MCF 10A (cell line): ENCODE measurements at regions not wholly inside any gene's neighbourhood (a gene's known extent, or its start where the extent isn't known, plus 50 kb on each side); places are given as distances from the start of the nearest gene placed in this dataset.

Experiments used
- BruUV-seq: library from RNA; stranded (reverse); fragments of 400-500 nt; replicated peaks from 2 replicates; lab custom pipeline; 2021; lab: Mats Ljungman, UMichigan
- CTCF ChIA-PET: fragments of 300-600 bp; sonication (Branson Sonifier 250); formaldehyde crosslinking; extraction: SDS; loops from one replicate; lab custom pipeline; 2021; ENCODE audit warnings: antibody characterized with exemption, inconsistent platforms; lab: Yijun Ruan, JAX
- POLR2A ChIA-PET: fragments of 300-600, 350-650 bp; sonication (Branson Sonifier 250); formaldehyde crosslinking; extraction: SDS; loops from one replicate; lab custom pipeline; 2020; ENCODE audit warnings: antibody characterized with exemption, inconsistent platforms; lab: Yijun Ruan, JAX
- DNase-seq: peaks from one replicate; pipeline ENCODE4 v3.0.0-alpha.2; 2018; ENCODE audit not compliant: unreplicated experiment
- H3K27ac Mint-ChIP-seq: one replicate; pipeline ENCODE4 v1.8.0; 2022; ENCODE audit warnings: mild to moderate bottlenecking, low read depth, mixed read lengths; ENCODE audit not compliant: unreplicated experiment
- H3K27me3 Mint-ChIP-seq: one replicate; pipeline ENCODE4 v1.8.0; 2022; ENCODE audit warnings: mixed read lengths; ENCODE audit not compliant: insufficient read depth, unreplicated experiment
- H3K36me3 Mint-ChIP-seq: one replicate; pipeline ENCODE4 v1.8.0; 2022; ENCODE audit warnings: mild to moderate bottlenecking, moderate library complexity, mixed read lengths; ENCODE audit not compliant: insufficient read depth, unreplicated experiment
- H3K4me1 Mint-ChIP-seq: one replicate; pipeline ENCODE4 v1.8.0; 2022; ENCODE audit warnings: mixed read lengths; ENCODE audit not compliant: insufficient read depth, unreplicated experiment
- H3K4me3 Mint-ChIP-seq: one replicate; pipeline ENCODE4 v1.8.0; 2022; ENCODE audit warnings: mild to moderate bottlenecking, moderate library complexity, mixed read lengths; ENCODE audit not compliant: unreplicated experiment
- H3K9me3 Mint-ChIP-seq: one replicate; pipeline ENCODE4 v1.8.0; 2022; ENCODE audit warnings: mixed read lengths; ENCODE audit not compliant: unreplicated experiment
- intact Hi-C: fragments of 100-400 bp; cut with micrococcal nuclease; formaldehyde crosslinking; loops from 2 replicates; pipeline ENCODE4 v1.14.1; 2022
- TF ChIP-seq, protein P1 (sequence below): fragments of 200-600 bp; IDR thresholded peaks from one replicate; pipeline ENCODE4 v1.8.0; 2022; ENCODE audit warnings: antibody characterized with exemption, mild to moderate bottlenecking; ENCODE audit not compliant: unreplicated experiment

DNA sequence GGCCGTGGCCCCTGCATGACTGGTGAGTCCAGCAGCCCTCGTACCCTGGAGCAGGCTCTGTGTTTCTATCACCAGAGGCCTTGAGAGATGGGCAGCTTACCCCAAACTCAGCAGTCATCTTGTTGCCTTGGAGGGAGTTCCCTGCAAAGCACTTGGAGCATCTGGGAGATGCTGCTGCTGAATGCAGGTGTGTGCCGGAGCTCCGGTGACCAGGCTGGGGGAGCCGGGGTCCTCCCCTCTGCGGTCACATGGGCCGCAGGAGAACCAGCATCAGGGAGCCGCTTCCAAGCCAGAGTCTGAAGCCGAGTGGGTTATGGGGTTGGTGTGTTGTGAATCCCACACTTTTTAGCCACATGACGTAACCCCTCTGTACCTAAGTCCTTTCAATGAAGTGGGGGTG is 82.8 kb downstream of the TEX29 start:
- POLR2A ChIA-PET, result no interaction called here
- H3K9me3 Mint-ChIP-seq, result peaks cover 12% of the 10 kb centered on the region
- DNase-seq, result no peak
- H3K4me1 Mint-ChIP-seq, result no peaks in the 10 kb centered on the region
- peaks cover 13% of the 10 kb centered on the region for H3K27me3 Mint-ChIP-seq
- BruUV-seq, result no TSS peak
- TF ChIP-seq, protein P1, sequence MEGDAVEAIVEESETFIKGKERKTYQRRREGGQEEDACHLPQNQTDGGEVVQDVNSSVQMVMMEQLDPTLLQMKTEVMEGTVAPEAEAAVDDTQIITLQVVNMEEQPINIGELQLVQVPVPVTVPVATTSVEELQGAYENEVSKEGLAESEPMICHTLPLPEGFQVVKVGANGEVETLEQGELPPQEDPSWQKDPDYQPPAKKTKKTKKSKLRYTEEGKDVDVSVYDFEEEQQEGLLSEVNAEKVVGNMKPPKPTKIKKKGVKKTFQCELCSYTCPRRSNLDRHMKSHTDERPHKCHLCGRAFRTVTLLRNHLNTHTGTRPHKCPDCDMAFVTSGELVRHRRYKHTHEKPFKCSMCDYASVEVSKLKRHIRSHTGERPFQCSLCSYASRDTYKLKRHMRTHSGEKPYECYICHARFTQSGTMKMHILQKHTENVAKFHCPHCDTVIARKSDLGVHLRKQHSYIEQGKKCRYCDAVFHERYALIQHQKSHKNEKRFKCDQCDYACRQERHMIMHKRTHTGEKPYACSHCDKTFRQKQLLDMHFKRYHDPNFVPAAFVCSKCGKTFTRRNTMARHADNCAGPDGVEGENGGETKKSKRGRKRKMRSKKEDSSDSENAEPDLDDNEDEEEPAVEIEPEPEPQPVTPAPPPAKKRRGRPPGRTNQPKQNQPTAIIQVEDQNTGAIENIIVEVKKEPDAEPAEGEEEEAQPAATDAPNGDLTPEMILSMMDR, result no peak
- no peak overlapping the region for H3K27ac Mint-ChIP-seq
- no peak overlapping the region for H3K4me3 Mint-ChIP-seq
- intact Hi-C loops, result no loop called here
- no peaks in the 10 kb centered on the region for H3K36me3 Mint-ChIP-seq
- CTCF ChIA-PET, result no interaction called here

DNA sequence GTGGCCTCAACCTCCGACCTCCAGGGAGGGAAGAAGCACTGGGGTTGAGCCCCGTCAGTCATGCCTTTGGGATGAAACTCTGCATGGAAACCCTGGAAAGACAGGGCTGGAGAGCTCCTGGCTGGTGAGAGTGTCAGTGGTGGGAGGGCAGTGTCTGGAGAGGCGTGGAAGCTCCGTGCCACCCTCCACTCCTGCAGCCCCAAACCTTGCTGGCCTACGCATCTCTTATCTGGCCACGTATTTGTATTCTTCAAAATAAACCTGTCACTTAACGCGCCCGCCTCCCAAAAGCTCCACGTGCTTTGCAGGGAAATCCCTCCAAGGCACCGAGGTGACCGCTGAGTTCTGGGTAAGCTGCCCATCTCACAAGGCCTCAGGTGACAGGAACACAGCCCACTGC is 84.3 kb downstream of the TEX29 start:
- no TSS peak for BruUV-seq
- Mint-ChIP-seq H3K4me3 (no peak overlapping the region), H3K27ac (no peak overlapping the region), H3K9me3 (peaks cover 12% of the 10 kb centered on the region), H3K36me3 (no peaks in the 10 kb centered on the region), H3K27me3 (peaks cover 21% of the 10 kb centered on the region), H3K4me1 (no peaks in the 10 kb centered on the region)
- ChIA-PET POLR2A (no interaction called here), CTCF (interaction anchor here (0.8 to 1.1 kb wide), 2 partner anchors 23 to 25 kb away, joined by 4 to 6 read pairs; no protein-coding TSS in a partner anchor)
- TF ChIP-seq, protein P1, result no peak
- no peak for DNase-seq
- intact Hi-C loops, result no loop called here

DNA sequence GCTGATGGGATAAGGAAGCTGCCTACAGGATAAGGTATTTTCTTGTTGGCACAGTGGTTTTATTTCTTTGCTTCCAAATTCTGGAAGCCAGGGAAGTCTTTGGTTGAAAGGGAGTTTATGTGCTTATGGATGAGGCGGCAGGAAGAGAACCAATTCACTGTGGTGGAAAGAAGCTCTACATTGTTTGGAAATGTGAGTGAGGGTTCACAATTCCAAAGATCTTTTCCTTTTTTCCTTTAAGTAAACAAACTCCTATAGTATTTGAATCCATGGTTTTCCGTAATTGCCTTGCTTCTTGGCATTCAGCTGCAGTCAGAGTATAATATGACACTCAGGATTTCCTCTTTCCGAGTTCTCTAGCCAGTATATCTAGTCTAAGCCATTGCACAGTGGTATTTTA is 86.2 kb downstream of the TEX29 start:
- intact Hi-C loops, result no loop called here
- TF ChIP-seq, protein P1, result no peak
- Mint-ChIP-seq H3K27ac (no peak overlapping the region), H3K27me3 (peaks cover 23% of the 10 kb centered on the region), H3K4me1 (no peaks in the 10 kb centered on the region), H3K9me3 (no peaks in the 10 kb centered on the region), H3K4me3 (no peak overlapping the region), H3K36me3 (no peaks in the 10 kb centered on the region)
- DNase-seq, result no peak
- BruUV-seq, result no TSS peak
- CTCF ChIA-PET, result interaction anchor here (0.6 to 1.2 kb wide), 2 partner anchors 14 to 61 kb away, joined by 3 to 4 read pairs; no protein-coding TSS in a partner anchor
- POLR2A ChIA-PET, result interaction anchor here (0.9 kb wide), 1 partner anchor 9 kb away, joined by 3 read pairs; no protein-coding TSS in a partner anchor

DNA sequence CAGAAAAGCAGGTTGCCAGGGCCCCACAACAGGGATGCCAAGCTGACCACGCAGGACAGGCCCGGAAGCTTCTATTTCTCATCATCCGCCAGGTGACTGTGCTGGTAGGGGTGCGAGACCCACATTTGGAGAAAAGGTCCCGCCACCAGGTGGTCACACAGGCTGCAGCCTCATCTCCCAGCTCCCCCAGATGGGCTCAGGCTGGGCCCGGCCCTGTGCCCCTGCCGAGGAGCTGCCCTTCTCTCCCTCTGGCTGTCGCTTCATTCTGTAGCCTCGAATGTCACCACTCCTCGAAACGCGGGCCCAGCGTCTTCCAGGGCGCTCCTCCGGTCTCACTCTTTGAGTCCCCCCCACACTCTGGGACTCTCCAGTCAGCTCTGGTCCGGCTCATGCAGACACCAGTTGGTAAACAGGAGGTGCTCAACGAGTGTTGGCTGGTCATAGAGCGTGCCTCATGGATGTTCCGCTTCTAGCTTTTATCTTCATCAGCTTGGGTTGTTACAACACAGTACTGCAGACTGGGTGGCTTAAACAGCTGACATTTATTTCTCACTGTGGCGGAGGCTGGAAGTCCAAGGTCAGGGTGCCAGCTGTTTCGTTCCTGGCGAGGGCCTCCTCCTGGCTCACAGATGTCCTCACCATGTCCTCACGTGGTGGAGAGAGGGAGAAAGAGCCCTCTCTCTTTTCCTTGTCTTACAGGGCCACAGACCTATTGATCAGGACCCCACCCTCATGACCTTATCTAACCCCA is 87.1 kb downstream of the TEX29 start:
- Mint-ChIP-seq H3K9me3 (no peaks in the 10 kb centered on the region), H3K36me3 (no peaks in the 10 kb centered on the region), H3K4me1 (no peaks in the 10 kb centered on the region), H3K27me3 (peaks cover 23% of the 10 kb centered on the region), H3K27ac (no peak overlapping the region), H3K4me3 (no peak overlapping the region)
- TF ChIP-seq, protein P1, result no peak
- no peak for DNase-seq
- CTCF ChIA-PET, result no interaction called here
- POLR2A ChIA-PET, result no interaction called here
- no TSS peak for BruUV-seq
- intact Hi-C loops, result no loop called here
